ENCODE measurements at regions not wholly inside any gene's neighbourhood (a gene's known extent, or its start where the extent isn't known, plus 50 kb on each side); places are given as distances from the start of the nearest gene placed in this dataset.

DNA sequence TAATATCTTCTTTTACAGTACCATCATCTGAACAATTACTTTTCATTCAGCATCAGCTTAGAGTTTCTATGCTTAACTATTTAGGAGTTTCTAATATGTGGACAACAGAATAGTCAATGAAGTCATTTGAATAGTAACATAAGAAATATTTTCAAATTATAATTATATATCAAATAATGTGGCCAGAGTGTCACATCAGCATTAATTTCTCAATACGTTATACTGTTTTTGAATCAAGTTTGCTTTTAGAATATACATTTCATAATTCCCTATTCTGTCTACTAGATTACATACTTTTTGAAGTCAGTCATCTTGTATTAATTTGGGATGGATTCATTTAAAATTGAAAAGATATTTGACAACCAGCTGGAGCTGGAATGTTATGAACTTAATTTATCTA lies 677.4 kb upstream of the PABPC4L start:
- Histone ChIP-seq H3K4me2 (no peak overlapping the region), H3K9me3 (no peaks in the 10 kb centered on the region), H3K4me1 (no peaks in the 10 kb centered on the region), H3K27ac (no peak overlapping the region), H3K4me3 (no peak overlapping the region)
- WGBS (ENCODE audit: missing lambda C conversion rate) = 68% methylated on average over 1 of the region's 1 CpG
- ATAC-seq (no peak), FAIRE-seq (no peak), DNase-seq (ENCODE audit: low read depth in 1 of 2, low spot score in 1 of 2) (no peak)
- POLR2A ChIA-PET = no interaction called here
- CTCF ChIA-PET = interaction anchor here (1.1 kb wide), 1 partner anchor 1732 kb away, joined by 3 read pairs; no protein-coding TSS in a partner anchor
- TF ChIP-seq JUNB (IDR thresholded peaks at IDR 0.05) (no peak), ZC3H11A (IDR thresholded peaks at IDR 0.05) (no peak), HOXA7 (CRISPR knock-in tag; IDR thresholded peaks at IDR 0.05) (no peak), KDM1A (IDR thresholded peaks at IDR 0.05; ENCODE audit: low read depth) (no peak), CEBPB (IDR thresholded peaks at IDR 0.05) (no peak), RFX5 (IDR thresholded peaks at IDR 0.05) (no peak), KDM5A (IDR thresholded peaks at IDR 0.05) (no peak), SMC3 (IDR thresholded peaks at IDR 0.05) (no peak), PHF8 (IDR thresholded peaks at IDR 0.05; ENCODE audit: borderline replicate concordance, low read depth) (no peak), RNF2 (IDR thresholded peaks at IDR 0.05; ENCODE audit: borderline replicate concordance, low read depth) (no peak), EP300 (IDR thresholded peaks at IDR 0.05) (no peak), EHF (CRISPR knock-in tag; IDR thresholded peaks at IDR 0.05) (no peak), CBX8 (IDR thresholded peaks at IDR 0.05) (no peak)
- TF ChIP-seq, protein P1, sequence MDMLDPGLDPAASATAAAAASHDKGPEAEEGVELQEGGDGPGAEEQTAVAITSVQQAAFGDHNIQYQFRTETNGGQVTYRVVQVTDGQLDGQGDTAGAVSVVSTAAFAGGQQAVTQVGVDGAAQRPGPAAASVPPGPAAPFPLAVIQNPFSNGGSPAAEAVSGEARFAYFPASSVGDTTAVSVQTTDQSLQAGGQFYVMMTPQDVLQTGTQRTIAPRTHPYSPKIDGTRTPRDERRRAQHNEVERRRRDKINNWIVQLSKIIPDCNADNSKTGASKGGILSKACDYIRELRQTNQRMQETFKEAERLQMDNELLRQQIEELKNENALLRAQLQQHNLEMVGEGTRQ (IDR thresholded peaks at IDR 0.05) = no peak
- TF ChIP-seq, protein P2, sequence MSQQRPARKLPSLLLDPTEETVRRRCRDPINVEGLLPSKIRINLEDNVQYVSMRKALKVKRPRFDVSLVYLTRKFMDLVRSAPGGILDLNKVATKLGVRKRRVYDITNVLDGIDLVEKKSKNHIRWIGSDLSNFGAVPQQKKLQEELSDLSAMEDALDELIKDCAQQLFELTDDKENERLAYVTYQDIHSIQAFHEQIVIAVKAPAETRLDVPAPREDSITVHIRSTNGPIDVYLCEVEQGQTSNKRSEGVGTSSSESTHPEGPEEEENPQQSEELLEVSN (IDR thresholded peaks at IDR 0.05; ENCODE audit: borderline replicate concordance, low read depth) = no peak

DNA sequence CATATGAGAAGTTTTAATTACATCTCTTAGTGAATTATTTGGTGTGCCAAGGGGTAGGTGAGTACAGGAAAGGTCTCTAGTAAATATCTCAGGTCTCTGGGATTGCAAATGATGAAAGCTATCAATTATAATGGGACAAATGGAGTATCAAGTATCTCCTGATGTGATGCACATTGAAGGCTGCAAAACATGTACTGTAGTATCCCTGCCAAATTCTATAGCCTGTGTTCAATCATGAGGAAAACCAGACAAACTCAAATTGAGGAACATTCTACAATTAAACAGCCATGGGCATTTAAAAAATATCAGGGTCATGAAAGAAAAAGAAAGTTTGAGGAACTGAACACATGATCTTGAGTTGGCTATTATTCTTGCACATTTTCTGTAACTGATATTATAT lies 665.4 kb upstream of the PABPC4L start:
- ChIA-PET POLR2A (no interaction called here), CTCF (no interaction called here)
- DNase-seq (ENCODE audit: low read depth in 1 of 2, low spot score in 1 of 2) (no peak), ATAC-seq (no peak), FAIRE-seq (no peak)
- Histone ChIP-seq H3K9me3 (no peaks in the 10 kb centered on the region), H3K4me2 (no peak overlapping the region), H3K4me3 (no peak overlapping the region), H3K27ac (no peak overlapping the region), H3K4me1 (no peaks in the 10 kb centered on the region)
- TF ChIP-seq FOSL2 (IDR thresholded peaks at IDR 0.05) = no peak
- TF ChIP-seq FOSL2 (CRISPR knock-in tag; IDR thresholded peaks at IDR 0.05) = no peak
- TF ChIP-seq, protein P3, sequence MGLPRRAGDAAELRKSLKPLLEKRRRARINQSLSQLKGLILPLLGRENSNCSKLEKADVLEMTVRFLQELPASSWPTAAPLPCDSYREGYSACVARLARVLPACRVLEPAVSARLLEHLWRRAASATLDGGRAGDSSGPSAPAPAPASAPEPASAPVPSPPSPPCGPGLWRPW (IDR thresholded peaks at IDR 0.05) = no peak
- no peak for TF ChIP-seq EHMT2 (IDR thresholded peaks at IDR 0.05; ENCODE audit: low read depth)
- TF ChIP-seq HEYL (CRISPR knock-in tag; IDR thresholded peaks at IDR 0.05) = no peak
- TF ChIP-seq MAFK (IDR thresholded peaks at IDR 0.05; ENCODE audit: partially characterized antibody) = no peak
- no peak for TF ChIP-seq ZFP36 (IDR thresholded peaks at IDR 0.05; ENCODE audit: borderline replicate concordance, partially characterized antibody)
- no peak for TF ChIP-seq RAD21 (conservative IDR thresholded peaks at IDR 0.05 in 1 of 2, IDR thresholded peaks at IDR 0.05 in 1 of 2)
- no peak for TF ChIP-seq BHLHE40 (IDR thresholded peaks at IDR 0.05; ENCODE audit: low read depth, low read length)
- TF ChIP-seq RCOR1 (IDR thresholded peaks at IDR 0.05; ENCODE audit: low read depth, low read length) = no peak
- TF ChIP-seq ESRRA (IDR thresholded peaks at IDR 0.05; ENCODE audit: borderline replicate concordance, low read length) = no peak
- TF ChIP-seq EP300 (IDR thresholded peaks at IDR 0.05) = no peak
- TF ChIP-seq, protein P4, sequence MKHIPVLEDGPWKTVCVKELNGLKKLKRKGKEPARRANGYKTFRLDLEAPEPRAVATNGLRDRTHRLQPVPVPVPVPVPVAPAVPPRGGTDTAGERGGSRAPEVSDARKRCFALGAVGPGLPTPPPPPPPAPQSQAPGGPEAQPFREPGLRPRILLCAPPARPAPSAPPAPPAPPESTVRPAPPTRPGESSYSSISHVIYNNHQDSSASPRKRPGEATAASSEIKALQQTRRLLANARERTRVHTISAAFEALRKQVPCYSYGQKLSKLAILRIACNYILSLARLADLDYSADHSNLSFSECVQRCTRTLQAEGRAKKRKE (CRISPR knock-in tag; IDR thresholded peaks at IDR 0.05; ENCODE audit: low read depth) = no peak
- no peak for TF ChIP-seq TFCP2L1 (CRISPR knock-in tag; IDR thresholded peaks at IDR 0.05)
- no peak for TF ChIP-seq POLR2A (IDR thresholded peaks at IDR 0.05; ENCODE audit: low read length)
- no peak for TF ChIP-seq HOXB5 (CRISPR knock-in tag; IDR thresholded peaks at IDR 0.05)
- TF ChIP-seq GATA3 (IDR thresholded peaks at IDR 0.05; ENCODE audit: borderline replicate concordance) = no peak
- no peak for TF ChIP-seq HDAC2 (IDR thresholded peaks at IDR 0.05)
- no peak for TF ChIP-seq CBX8 (IDR thresholded peaks at IDR 0.05)
- TF ChIP-seq, protein P5, sequence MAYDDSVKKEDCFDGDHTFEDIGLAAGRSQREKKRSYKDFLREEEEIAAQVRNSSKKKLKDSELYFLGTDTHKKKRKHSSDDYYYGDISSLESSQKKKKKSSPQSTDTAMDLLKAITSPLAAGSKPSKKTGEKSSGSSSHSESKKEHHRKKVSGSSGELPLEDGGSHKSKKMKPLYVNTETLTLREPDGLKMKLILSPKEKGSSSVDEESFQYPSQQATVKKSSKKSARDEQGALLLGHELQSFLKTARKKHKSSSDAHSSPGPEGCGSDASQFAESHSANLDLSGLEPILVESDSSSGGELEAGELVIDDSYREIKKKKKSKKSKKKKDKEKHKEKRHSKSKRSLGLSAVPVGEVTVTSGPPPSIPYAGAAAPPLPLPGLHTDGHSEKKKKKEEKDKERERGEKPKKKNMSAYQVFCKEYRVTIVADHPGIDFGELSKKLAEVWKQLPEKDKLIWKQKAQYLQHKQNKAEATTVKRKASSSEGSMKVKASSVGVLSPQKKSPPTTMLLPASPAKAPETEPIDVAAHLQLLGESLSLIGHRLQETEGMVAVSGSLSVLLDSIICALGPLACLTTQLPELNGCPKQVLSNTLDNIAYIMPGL (CRISPR knock-in tag; IDR thresholded peaks at IDR 0.05; ENCODE audit: borderline replicate concordance) = no peak

Measured in A549 (cell line).